K562 (cell line): ENCODE measurements at regions not wholly inside any gene's neighbourhood (a gene's known extent, or its start where the extent isn't known, plus 50 kb on each side); places are given as distances from the start of the nearest gene placed in this dataset.

Experiments used
- ATAC-seq: fragments of 200-7000 bp; cut with Tn5 transposase; 3 replicates; pipeline ENCODE4 v1.9.1; 2020; ENCODE audit warnings: moderate library complexity
- BruUV-seq: library from RNA; stranded (reverse); fragments of 400-500 nt; replicated peaks from 2 replicates; lab custom pipeline; 2021; lab: Mats Ljungman, UMichigan
- CTCF ChIA-PET: fragments of 300-600 bp; formaldehyde crosslinking; extraction: SDS; loops from one replicate; lab custom pipeline; 2021; ENCODE audit warnings: low intra/inter-chr PET ratio; lab: Yijun Ruan, JAX
- POLR2A ChIA-PET: fragments of 300-600, 350-650 bp; sonication (Branson Sonifier 250); formaldehyde crosslinking; extraction: SDS; loops from one replicate; lab custom pipeline; 2021; ENCODE audit warnings: antibody characterized with exemption, inconsistent platforms; lab: Yijun Ruan, JAX
- DNase-seq, 4 experiments: peaks; one replicate each; pipeline versions ENCODE4 v3.0.0 to v3.0.0-alpha.2; 2011 to 2018; ENCODE audit warnings: low spot score in 3 of 4, mixed read lengths in 3 of 4; ENCODE audit errors: extremely low read depth in 1 of 4
- FAIRE-seq: peaks from 2 replicates; lab custom pipeline; 2011; peaks lifted over from hg19 to GRCh38; lab: Jason Lieb, UNC
- H2AFZ ChIP-seq: 2 replicates; pipeline ENCODE4 v1.6.0; 2011; ENCODE audit warnings: low read depth, low read length, control low read depth, inconsistent platforms
- H3K27ac ChIP-seq: fragments of 200-600 bp; 3 replicates; pipeline ENCODE4 v1.8.0; 2011; ENCODE audit warnings: low read depth, mild to moderate bottlenecking, control low read depth, inconsistent platforms, low read length, moderate library complexity, mixed read lengths; ENCODE audit errors: extremely low read depth
- H3K27me3 ChIP-seq, 2 experiments: fragments of 300-600 bp in 1 of 2; 2 replicates in 1 of 2; 3 replicates in 1 of 2; pipeline versions ENCODE4 v1.6.0 to v1.8.0; 2011; ENCODE audit warnings: inconsistent platforms in 2 of 2, low read length in 2 of 2, mild to moderate bottlenecking in 1 of 2, mixed read lengths in 1 of 2, moderate library complexity in 1 of 2; ENCODE audit not compliant: control insufficient read depth in 2 of 2, insufficient read depth in 2 of 2
- H3K36me3 ChIP-seq: fragments of 300-600 bp; 3 replicates; pipeline ENCODE4 v1.8.0; 2011; ENCODE audit warnings: mild to moderate bottlenecking, low read length, inconsistent platforms; ENCODE audit not compliant: control insufficient read depth, insufficient read depth
- H3K4me1 ChIP-seq, 2 experiments: fragments of 200-600 bp in 1 of 2; replicated peaks in 1 of 2; 2 replicates in 1 of 2; 3 replicates in 1 of 2; pipeline versions ENCODE4 v1.5.1 to v1.8.0; 2011; ENCODE audit warnings: inconsistent platforms in 2 of 2, low read length in 2 of 2, mild to moderate bottlenecking in 1 of 2, mixed read lengths in 1 of 2, moderate library complexity in 1 of 2; ENCODE audit not compliant: control insufficient read depth in 2 of 2, insufficient read depth in 2 of 2
- H3K4me2 ChIP-seq: 2 replicates; pipeline ENCODE4 v1.6.1; 2011; ENCODE audit warnings: low read length, control low read depth, inconsistent platforms, mixed read lengths; ENCODE audit not compliant: insufficient read depth
- H3K4me3 ChIP-seq: fragments of 200-600 bp; sonication (generic), shearing (Covaris generic); 2 replicates; pipeline ENCODE4 v1.5.1; 2016; ENCODE audit warnings: control low read depth, inconsistent platforms
- H3K79me2 ChIP-seq: fragments of 200-600 bp; 3 replicates; pipeline ENCODE4 v1.8.0; 2011; ENCODE audit warnings: low read length, inconsistent platforms; ENCODE audit not compliant: control insufficient read depth, insufficient read depth
- H3K9ac ChIP-seq, 2 experiments: 2 replicates each; pipeline versions ENCODE4 v1.6.0 to v1.6.1; 2011; ENCODE audit warnings: low read depth in 2 of 2, low read length in 2 of 2, control low read depth in 1 of 2, inconsistent platforms in 1 of 2, mild to moderate bottlenecking in 1 of 2, mixed read lengths in 1 of 2; ENCODE audit not compliant: insufficient read depth in 1 of 2
- H3K9me1 ChIP-seq: one replicate; pipeline ENCODE4 v1.6.0; 2011; ENCODE audit warnings: inconsistent platforms, mild to moderate bottlenecking, low read length, moderate library complexity; ENCODE audit not compliant: control insufficient read depth, insufficient read depth
- H3K9me3 ChIP-seq: replicated peaks from 2 replicates; pipeline ENCODE4 v1.5.1; 2011; ENCODE audit warnings: low read depth, low read length, inconsistent platforms; ENCODE audit not compliant: control insufficient read depth, insufficient read depth
- H4K20me1 ChIP-seq: replicated peaks from 2 replicates; pipeline ENCODE4 v1.6.1; 2011; ENCODE audit warnings: low read length, inconsistent platforms, mixed read lengths; ENCODE audit not compliant: control insufficient read depth, insufficient read depth
- CEBPB ChIP-seq: fragments of 450-650 bp; IDR thresholded peaks from 2 replicates; pipeline ENCODE4 v1.6.1; 2016; ENCODE audit warnings: missing genetic modification characterization, missing compliant biosample characterization
- FOXP1 ChIP-seq: sonication (generic); formaldehyde crosslinking; IDR thresholded peaks from 2 replicates; pipeline ENCODE4 v1.8.0; 2022; ENCODE audit warnings: mild to moderate bottlenecking, missing genetic modification reagents
- GTF2A2 ChIP-seq: IDR thresholded peaks from 2 replicates; pipeline ENCODE4 v1.6.1; 2016; ENCODE audit warnings: mild to moderate bottlenecking, missing genetic modification characterization, missing compliant biosample characterization
- HEY1 ChIP-seq: fragments of 250-450 bp; sonication (Bioruptor Pico); IDR thresholded peaks from 2 replicates; pipeline ENCODE4 v1.5.0; 2020; ENCODE audit warnings: mild to moderate bottlenecking, moderate library complexity, borderline replicate concordance
- MYC ChIP-seq, 2 experiments: fragments of 250-450 bp in 1 of 2; sonication (Bioruptor Pico) in 1 of 2; IDR thresholded peaks; 2 replicates each; pipeline versions ENCODE4 v1.5.1 to v1.6.1; 2012 to 2021; ENCODE audit warnings: low read depth in 2 of 2, borderline replicate concordance in 1 of 2, improper control_type of control experiment in 1 of 2, low read length in 1 of 2, mild to moderate bottlenecking in 1 of 2, moderate library complexity in 1 of 2
- PKNOX1 ChIP-seq: fragments of 450-650 bp; IDR thresholded peaks from 2 replicates; pipeline ENCODE4 v1.6.1; 2016
- POLR2H ChIP-seq: IDR thresholded peaks from 2 replicates; pipeline ENCODE4 v1.6.1; 2016; ENCODE audit warnings: missing genetic modification characterization, low read depth, mild to moderate bottlenecking, control low read depth, missing compliant biosample characterization, moderate library complexity
- RNF219 ChIP-seq: fragments of 250-450 bp; sonication (Bioruptor Pico); IDR thresholded peaks from 2 replicates; pipeline ENCODE4 v1.5.0; 2022; ENCODE audit warnings: mild to moderate bottlenecking
- SAFB2 ChIP-seq: fragments of 200-400 bp; formaldehyde crosslinking; IDR thresholded peaks from 2 replicates; pipeline ENCODE4 v1.6.1; 2018; ENCODE audit warnings: borderline replicate concordance, low read length, low read depth, moderate library complexity; ENCODE audit not compliant: severe bottlenecking
- SUPT5H ChIP-seq: fragments of 450-650 bp; IDR thresholded peaks from 2 replicates; pipeline ENCODE4 v1.6.1; 2016
- USF2 ChIP-seq: sonication (generic); formaldehyde crosslinking; IDR thresholded peaks from 2 replicates; pipeline ENCODE4 v1.5.0; 2020; ENCODE audit warnings: missing genetic modification reagents
- ZBTB43 ChIP-seq: sonication (generic); formaldehyde crosslinking; IDR thresholded peaks from 2 replicates; pipeline ENCODE4 v1.8.0; 2023; ENCODE audit warnings: mild to moderate bottlenecking, missing genetic modification reagents
- ZNF277 ChIP-seq: fragments of 250-450 bp; sonication (Bioruptor Pico); IDR thresholded peaks from 2 replicates; pipeline ENCODE4 v1.8.0; 2022; ENCODE audit warnings: inconsistent platforms, mild to moderate bottlenecking, moderate library complexity, borderline replicate concordance
- ZNF324 ChIP-seq: fragments of 250-450 bp; sonication (Bioruptor Pico); IDR thresholded peaks from 2 replicates; pipeline ENCODE4 v1.4.0; 2020; ENCODE audit warnings: mild to moderate bottlenecking
- ZNF551 ChIP-seq: fragments of 250-450 bp; sonication (Bioruptor Pico); IDR thresholded peaks from 2 replicates; pipeline ENCODE4 v1.5.0; 2021; ENCODE audit warnings: mild to moderate bottlenecking, moderate library complexity
- WGBS: fragments of 100-300 bp; shearing (Covaris generic); methylation state at CpG from one replicate; pipeline ENCODE4 v1.1.6; 2016; ENCODE audit warnings: low coverage, mixed read lengths; ENCODE audit not compliant: insufficient coverage; ENCODE audit errors: missing lambda C conversion rate; 5-methylcytosine and 5-hydroxymethylcytosine counted together
- in situ Hi-C: fragments of 300-500 bp; cut with MboI; formaldehyde crosslinking; loops from 4 replicates; pipeline ENCODE4 v1.15.0; 2018; ENCODE audit warnings: inconsistent platforms, mixed read lengths
- intact Hi-C: fragments of 100-400 bp; cut with micrococcal nuclease; formaldehyde crosslinking; loops from 2 replicates; pipeline ENCODE4 v1.14.2; 2022

- TF ChIP-seq RNF219 (CRISPR knock-in tag) = no peak
- no peak for TF ChIP-seq SUPT5H
- no peak for TF ChIP-seq GTF2A2 (tag)
These were observed 321.0 kb upstream of the IRX4 start (continued) for GRCh38 chr5:2203774-2204173.

GRCh38 chr5:2201832-2202231, 319.1 kb upstream of the IRX4 start:
- Histone ChIP-seq H3K9me1 (no peaks in the 10 kb centered on the region), H2AFZ (no peak overlapping the region), H3K27ac (no peak overlapping the region), H4K20me1 (peaks cover 5% of the 10 kb centered on the region; the same call in 1 of the 2 replicates), H3K9me3 (no peaks in the 10 kb centered on the region), H3K9ac (no peak overlapping the region), H3K4me1 (no peaks in the 10 kb centered on the region), H3K4me3 (no peak overlapping the region), H3K4me2 (no peak overlapping the region), H3K27me3 (peaks cover 15 to 48% of the 10 kb centered on the region in 2 experiments), H3K36me3 (no peaks in the 10 kb centered on the region), H3K79me2 (no peaks in the 10 kb centered on the region)
- in situ Hi-C loops (no loop called here), intact Hi-C loops (no loop called here)
- FAIRE-seq (no peak), DNase-seq (no peak), ATAC-seq (no peak)
- no TSS peak for BruUV-seq
- TF ChIP-seq ZNF551 (no peak), ZNF277 (no peak), FOXP1 (no peak), MYC (IDR thresholded peaks at IDR 0.05; ENCODE audit: low read depth, low read length) (no peak), MYC (CRISPR knock-in tag; IDR thresholded peaks at IDR 0.05; ENCODE audit: borderline replicate concordance, low read depth) (no peak), POLR2H (tag) (no peak), ZNF324 (CRISPR knock-in tag) (no peak), PKNOX1 (no peak), ZBTB43 (CRISPR knock-in tag) (no peak), CEBPB (tag) (no peak), USF2 (CRISPR knock-in tag) (no peak), HEY1 (CRISPR knock-in tag) (no peak), SAFB2 (no peak)
- ChIA-PET CTCF (no interaction called here), POLR2A (interaction anchor here (0.7 kb wide), 1 partner anchor 249 kb away, joined by 3 read pairs; no protein-coding TSS in a partner anchor)
- whole genome bisulfite sequencing = 0% methylated on average over 9 of the region's 9 CpGs
